ENCODE measurements at regions not wholly inside any gene's neighbourhood (a gene's known extent, or its start where the extent isn't known, plus 50 kb on each side); places are given as distances from the start of the nearest gene placed in this dataset.

DNA sequence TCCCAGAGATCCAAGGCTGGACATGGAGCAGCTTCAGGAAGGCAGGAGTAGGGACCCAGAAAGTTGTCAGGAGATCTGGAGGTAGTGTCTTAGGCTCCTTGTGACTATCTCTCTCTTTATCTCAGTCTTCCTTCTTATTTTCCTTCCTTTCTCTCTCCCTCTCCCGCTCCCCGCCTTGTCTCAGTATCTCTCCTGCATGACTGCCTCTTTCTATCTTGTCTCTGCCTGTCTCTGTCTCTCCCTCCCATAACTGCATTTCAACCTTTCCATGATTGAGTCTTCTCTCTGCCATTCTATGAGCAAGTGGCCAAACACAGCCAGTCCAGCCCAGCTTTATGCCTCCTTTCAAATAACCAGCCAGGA lies 61.0 kb upstream of the NEK6 start:
- TF ChIP-seq CREB1 (IDR thresholded peaks at IDR 0.05; ENCODE audit: low read depth) (no peak), ZBTB7A (IDR thresholded peaks at IDR 0.05; ENCODE audit: low read depth) (no peak), YY1 (IDR thresholded peaks at IDR 0.05; ENCODE audit: low read depth) (no peak), FOXM1 (IDR thresholded peaks at IDR 0.05; ENCODE audit: borderline replicate concordance, low read depth) (no peak), EP300 (IDR thresholded peaks at IDR 0.05; ENCODE audit: borderline replicate concordance) (no peak), CEBPB (IDR thresholded peaks at IDR 0.05) (no peak), TEAD4 (IDR thresholded peaks at IDR 0.05) (no peak), TAF1 (IDR thresholded peaks at IDR 0.05; ENCODE audit: low read depth) (no peak), RAD21 (IDR thresholded peaks at IDR 0.05; ENCODE audit: low read depth) (no peak), NFIC (IDR thresholded peaks at IDR 0.05) (no peak), TCF12 (IDR thresholded peaks at IDR 0.05; ENCODE audit: low read depth) (no peak), EGR1 (IDR thresholded peaks at IDR 0.05) (no peak)
- TF ChIP-seq, protein P1, sequence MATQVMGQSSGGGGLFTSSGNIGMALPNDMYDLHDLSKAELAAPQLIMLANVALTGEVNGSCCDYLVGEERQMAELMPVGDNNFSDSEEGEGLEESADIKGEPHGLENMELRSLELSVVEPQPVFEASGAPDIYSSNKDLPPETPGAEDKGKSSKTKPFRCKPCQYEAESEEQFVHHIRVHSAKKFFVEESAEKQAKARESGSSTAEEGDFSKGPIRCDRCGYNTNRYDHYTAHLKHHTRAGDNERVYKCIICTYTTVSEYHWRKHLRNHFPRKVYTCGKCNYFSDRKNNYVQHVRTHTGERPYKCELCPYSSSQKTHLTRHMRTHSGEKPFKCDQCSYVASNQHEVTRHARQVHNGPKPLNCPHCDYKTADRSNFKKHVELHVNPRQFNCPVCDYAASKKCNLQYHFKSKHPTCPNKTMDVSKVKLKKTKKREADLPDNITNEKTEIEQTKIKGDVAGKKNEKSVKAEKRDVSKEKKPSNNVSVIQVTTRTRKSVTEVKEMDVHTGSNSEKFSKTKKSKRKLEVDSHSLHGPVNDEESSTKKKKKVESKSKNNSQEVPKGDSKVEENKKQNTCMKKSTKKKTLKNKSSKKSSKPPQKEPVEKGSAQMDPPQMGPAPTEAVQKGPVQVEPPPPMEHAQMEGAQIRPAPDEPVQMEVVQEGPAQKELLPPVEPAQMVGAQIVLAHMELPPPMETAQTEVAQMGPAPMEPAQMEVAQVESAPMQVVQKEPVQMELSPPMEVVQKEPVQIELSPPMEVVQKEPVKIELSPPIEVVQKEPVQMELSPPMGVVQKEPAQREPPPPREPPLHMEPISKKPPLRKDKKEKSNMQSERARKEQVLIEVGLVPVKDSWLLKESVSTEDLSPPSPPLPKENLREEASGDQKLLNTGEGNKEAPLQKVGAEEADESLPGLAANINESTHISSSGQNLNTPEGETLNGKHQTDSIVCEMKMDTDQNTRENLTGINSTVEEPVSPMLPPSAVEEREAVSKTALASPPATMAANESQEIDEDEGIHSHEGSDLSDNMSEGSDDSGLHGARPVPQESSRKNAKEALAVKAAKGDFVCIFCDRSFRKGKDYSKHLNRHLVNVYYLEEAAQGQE (IDR thresholded peaks at IDR 0.05; ENCODE audit: low read depth), result no peak
- TF ChIP-seq, protein P2, sequence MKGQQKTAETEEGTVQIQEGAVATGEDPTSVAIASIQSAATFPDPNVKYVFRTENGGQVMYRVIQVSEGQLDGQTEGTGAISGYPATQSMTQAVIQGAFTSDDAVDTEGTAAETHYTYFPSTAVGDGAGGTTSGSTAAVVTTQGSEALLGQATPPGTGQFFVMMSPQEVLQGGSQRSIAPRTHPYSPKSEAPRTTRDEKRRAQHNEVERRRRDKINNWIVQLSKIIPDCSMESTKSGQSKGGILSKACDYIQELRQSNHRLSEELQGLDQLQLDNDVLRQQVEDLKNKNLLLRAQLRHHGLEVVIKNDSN (IDR thresholded peaks at IDR 0.05), result no peak
- TF ChIP-seq, protein P3, sequence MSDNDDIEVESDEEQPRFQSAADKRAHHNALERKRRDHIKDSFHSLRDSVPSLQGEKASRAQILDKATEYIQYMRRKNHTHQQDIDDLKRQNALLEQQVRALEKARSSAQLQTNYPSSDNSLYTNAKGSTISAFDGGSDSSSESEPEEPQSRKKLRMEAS (IDR thresholded peaks at IDR 0.05), result no peak

DNA sequence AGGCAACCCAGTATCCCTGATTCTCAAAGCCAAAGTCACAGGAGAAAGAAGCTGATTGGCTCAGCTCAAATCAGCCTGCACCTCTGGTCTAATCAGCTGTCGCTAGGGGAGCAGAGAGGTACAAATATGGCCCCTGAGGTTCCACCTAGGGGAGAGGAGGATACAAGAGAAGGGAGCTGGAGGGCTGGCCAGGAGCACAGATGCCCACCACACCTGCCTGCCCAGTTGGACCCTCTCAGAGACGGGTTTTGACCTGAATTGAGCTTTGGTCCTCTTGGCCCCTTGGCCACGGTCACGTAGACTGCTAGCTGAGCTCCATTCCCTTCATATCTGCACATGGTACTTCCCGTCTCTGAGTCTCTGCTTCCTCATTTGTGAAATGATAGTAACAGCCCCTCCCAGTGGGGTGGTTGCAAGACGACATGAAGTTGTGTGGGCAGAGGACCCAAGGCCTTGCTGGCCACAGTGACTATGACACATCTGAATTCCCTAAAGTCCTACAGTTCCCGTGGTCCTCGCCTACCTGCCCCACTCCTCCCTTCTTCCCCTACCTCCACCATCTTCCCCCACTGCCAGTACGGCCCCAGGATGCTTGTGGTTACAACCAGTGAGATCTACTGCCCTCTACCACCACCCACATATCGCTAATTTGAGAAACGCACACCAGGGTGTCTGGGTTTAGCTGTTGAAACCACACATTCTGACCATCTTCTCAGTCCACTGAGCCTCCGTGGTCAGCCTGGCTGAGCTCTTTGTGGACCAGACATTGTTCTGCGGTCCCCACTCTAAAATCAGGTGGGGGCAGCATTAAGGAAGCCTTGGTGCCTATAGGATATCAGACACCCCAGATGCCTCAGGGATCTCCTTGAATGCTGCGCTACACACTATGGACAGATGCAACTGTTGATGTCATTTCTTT lies 60.3 kb upstream of the NEK6 start:
- TF ChIP-seq, protein P1 (IDR thresholded peaks at IDR 0.05; ENCODE audit: low read depth), result no peak
- no peak for TF ChIP-seq TEAD4 (IDR thresholded peaks at IDR 0.05)
- TF ChIP-seq, protein P2 (IDR thresholded peaks at IDR 0.05), result no peak
- no peak for TF ChIP-seq NFIC (IDR thresholded peaks at IDR 0.05)
- TF ChIP-seq TAF1 (IDR thresholded peaks at IDR 0.05; ENCODE audit: low read depth), result no peak
- TF ChIP-seq EP300 (IDR thresholded peaks at IDR 0.05; ENCODE audit: borderline replicate concordance), result no peak
- no peak for TF ChIP-seq CEBPB (IDR thresholded peaks at IDR 0.05)
- no peak for TF ChIP-seq EGR1 (IDR thresholded peaks at IDR 0.05)
- TF ChIP-seq FOXM1 (IDR thresholded peaks at IDR 0.05; ENCODE audit: borderline replicate concordance, low read depth), result no peak
- no peak for TF ChIP-seq YY1 (IDR thresholded peaks at IDR 0.05; ENCODE audit: low read depth)
- TF ChIP-seq TCF12 (IDR thresholded peaks at IDR 0.05; ENCODE audit: low read depth), result no peak
- no peak for TF ChIP-seq CREB1 (IDR thresholded peaks at IDR 0.05; ENCODE audit: low read depth)

DNA sequence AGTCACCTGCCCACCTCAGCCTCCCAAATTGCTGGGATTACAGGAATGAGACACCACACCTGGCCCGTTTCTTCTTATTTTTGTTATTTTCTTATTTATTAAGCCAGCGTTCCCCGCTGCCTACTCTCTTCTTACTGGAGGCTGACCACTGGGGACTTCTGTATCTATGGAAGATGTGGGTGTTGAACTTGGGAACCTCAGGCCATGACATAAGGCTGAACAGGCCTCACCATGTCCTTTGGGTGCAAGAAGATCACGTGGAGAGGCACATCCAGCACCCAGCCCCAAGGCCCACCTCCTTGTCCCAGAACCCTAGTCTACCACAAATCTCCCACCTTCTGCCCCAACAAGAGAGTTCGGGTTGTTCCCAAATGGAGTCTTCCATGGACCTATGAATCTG lies 59.4 kb upstream of the NEK6 start:
- TF ChIP-seq EGR1 (IDR thresholded peaks at IDR 0.05), result no peak
- TF ChIP-seq, protein P1 (IDR thresholded peaks at IDR 0.05; ENCODE audit: low read depth), result no peak
- TF ChIP-seq RAD21 (IDR thresholded peaks at IDR 0.05; ENCODE audit: low read depth), result no peak
- TF ChIP-seq, protein P3 (IDR thresholded peaks at IDR 0.05), result no peak
- TF ChIP-seq TAF1 (IDR thresholded peaks at IDR 0.05; ENCODE audit: low read depth), result no peak
- TF ChIP-seq CEBPB (IDR thresholded peaks at IDR 0.05), result no peak
- TF ChIP-seq CREB1 (IDR thresholded peaks at IDR 0.05; ENCODE audit: low read depth), result no peak
- TF ChIP-seq, protein P2 (IDR thresholded peaks at IDR 0.05), result no peak
- TF ChIP-seq YY1 (IDR thresholded peaks at IDR 0.05; ENCODE audit: low read depth), result no peak
- TF ChIP-seq TEAD4 (IDR thresholded peaks at IDR 0.05), result no peak
